HG02623 (cell line): ENCODE measurements at regions not wholly inside any gene's neighbourhood (a gene's known extent, or its start where the extent isn't known, plus 50 kb on each side); places are given as distances from the start of the nearest gene placed in this dataset.

Experiments used
- ATAC-seq: cut with Tn5 transposase; IDR thresholded peaks from one replicate; pipeline ENCODE4 v1.9.1; 2021; ENCODE audit warnings: moderate library complexity; ENCODE audit not compliant: unreplicated experiment

DNA sequence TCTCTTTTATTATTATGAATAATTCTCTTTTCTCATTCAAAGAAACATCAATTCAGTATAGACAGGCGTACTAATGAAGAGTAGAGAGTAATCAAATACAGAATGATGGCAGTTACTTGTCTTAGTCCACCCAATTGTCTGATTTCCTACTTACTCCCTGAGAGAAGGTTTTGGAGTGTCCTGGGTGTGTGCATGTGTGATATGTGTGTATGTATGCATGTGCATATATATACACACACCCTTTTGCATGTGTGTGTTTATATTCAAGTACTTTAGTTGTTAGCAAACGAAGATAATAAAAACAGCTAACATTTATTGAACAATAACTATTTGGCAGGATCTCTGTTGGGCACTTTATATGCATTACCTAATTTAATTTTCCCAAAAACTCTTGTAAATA lies 63.2 kb upstream of the CCDC190 start:
- no peak for ATAC-seq

DNA sequence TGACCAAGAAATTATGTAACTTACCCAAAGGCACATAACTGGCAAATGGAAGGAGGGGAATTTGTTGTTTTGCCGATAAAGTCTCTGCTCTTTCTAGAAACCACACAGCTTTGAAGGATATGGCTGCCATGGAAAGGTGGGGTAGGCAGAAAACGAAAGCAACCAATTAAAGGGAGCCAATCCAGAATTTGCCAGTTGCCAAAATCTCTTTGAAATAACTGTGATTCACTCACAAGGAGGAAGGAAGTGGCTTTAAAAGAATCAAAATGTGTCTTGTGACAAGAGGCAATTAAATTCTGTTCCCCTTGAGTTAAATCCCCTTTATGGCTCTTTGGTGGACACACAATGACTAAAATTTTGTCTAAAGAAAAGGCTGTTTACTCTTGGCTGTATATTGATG lies 61.2 kb upstream of the CCDC190 start:
- no peak for ATAC-seq

- no peak for ATAC-seq
Measured at GRCh38 chr1:162921311-162921710, 60.3 kb upstream of the CCDC190 start.

- no peak for ATAC-seq
Measured at GRCh38 chr1:162919034-162919433, 58.1 kb upstream of the CCDC190 start.

- ATAC-seq, result no peak
Measured at GRCh38 chr1:162918151-162918754, 57.3 kb upstream of the CCDC190 start.

DNA sequence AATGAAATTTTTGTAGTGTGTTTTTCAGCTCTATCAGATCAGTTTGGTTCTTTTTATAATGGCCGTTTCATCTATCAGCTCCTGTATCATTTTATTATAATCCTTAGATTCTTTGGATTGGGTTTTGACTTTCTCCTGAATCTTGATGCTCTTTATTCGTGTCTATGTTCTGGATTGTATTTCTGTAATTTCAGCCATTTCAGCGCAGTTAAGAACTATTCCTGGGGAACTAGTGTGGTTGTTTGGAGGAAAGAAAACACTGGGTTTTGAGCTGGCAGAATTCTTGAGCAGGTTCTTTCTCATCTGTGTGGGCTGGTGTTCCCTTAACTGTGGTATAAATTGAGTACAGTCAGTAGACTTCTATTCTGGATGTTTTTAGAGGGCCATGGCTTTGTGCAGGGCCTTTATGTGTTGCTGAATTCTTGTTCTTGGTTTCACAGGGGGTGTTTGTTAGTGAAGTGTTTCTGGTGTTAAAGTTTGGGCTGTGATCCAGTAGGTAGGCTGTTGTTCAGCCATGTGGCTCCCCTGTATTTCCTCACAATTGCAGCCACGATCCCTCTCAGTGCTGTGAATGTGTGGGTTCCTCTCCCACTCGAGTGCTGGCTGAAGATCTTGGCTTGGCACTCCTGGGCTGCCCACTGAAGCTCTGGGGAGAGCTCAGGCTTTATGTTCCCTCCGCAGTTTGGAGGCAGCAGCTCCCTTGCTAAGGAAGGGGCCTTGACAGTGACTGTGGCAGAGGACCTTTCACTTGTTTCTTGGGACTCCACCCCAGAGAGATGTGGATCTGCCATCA lies 56.0 kb upstream of the CCDC190 start:
- ATAC-seq, result no peak

GRCh38 chr1:162916407-162916806 lies 55.4 kb upstream of the CCDC190 start:
- no peak for ATAC-seq

DNA sequence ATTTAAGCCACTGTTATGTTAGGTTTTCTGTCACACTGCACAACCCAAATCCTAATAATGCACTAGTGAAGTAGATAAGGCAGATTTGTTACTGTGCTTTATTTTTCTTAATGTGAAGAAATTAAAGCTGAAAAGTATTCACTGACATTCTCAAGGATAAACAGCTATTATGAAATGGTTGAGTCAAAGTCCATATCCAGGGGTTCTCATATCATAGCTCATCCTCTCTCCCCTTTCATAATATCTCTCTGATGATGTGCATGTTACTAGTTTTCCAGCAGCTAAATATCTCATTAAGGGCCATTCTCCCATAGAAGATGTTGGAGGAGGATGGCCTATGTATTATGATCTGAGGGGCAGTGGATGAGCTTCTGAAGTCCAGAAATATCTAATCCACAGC lies 53.6 kb upstream of the CCDC190 start:
- ATAC-seq, result no peak

DNA sequence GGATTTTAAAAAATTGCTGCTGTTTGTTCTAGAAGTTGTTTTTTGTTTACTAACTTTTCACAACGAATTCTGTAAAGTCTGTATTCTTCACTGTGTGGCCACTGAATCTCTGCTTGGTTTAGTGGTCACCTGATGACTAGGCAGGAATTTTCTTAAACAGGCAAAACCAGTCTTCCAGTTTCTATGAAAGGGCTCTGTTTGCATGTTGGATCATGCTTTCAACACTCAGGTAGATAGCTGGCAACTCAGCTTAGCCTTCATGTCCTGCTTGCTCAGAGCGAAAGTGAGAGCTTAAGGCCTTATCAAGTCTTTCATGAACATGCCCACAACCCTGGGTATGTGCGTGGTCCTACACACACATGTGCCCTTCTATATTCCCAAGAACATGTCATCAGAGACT lies 52.4 kb upstream of the CCDC190 start:
- ATAC-seq, result no peak

- ATAC-seq, result no peak
Measured at GRCh38 chr1:162912061-162912667, 51.2 kb upstream of the CCDC190 start.
